ENCODE measurements at regions not wholly inside any gene's neighbourhood (a gene's known extent, or its start where the extent isn't known, plus 50 kb on each side); places are given as distances from the start of the nearest gene placed in this dataset.

GRCh38 chr2:199186301-199186751 is 271.4 kb downstream of the SATB2 start:
- TF ChIP-seq CTCF (IDR thresholded peaks at IDR 0.05) = no peak
- no peak for TF ChIP-seq ZFX (IDR thresholded peaks at IDR 0.05; ENCODE audit: borderline replicate concordance)

Data from 22Rv1 (cell line).